Caco-2 (cell line): ENCODE measurements at regions not wholly inside any gene's neighbourhood (a gene's known extent, or its start where the extent isn't known, plus 50 kb on each side); places are given as distances from the start of the nearest gene placed in this dataset.

Experiments
- BruUV-seq: library from RNA; stranded (reverse); fragments of 400-500 nt; replicated peaks from 2 replicates; lab custom pipeline; 2021; lab: Mats Ljungman, UMichigan
- CTCF ChIA-PET: fragments of 300-600 bp; sonication (Branson Sonifier 250); formaldehyde crosslinking; loops from one replicate; lab custom pipeline; 2022; ENCODE audit warnings: antibody characterized with exemption; lab: Charles Lee
- POLR2A ChIA-PET: fragments of 300-600 bp; sonication (Branson Sonifier 250); formaldehyde crosslinking; loops from one replicate; lab custom pipeline; 2022; ENCODE audit warnings: antibody characterized with exemption; lab: Charles Lee
- DNase-seq, 2 experiments: peaks; one replicate each; pipeline versions ENCODE4 v3.0.0 to v3.0.0-alpha.2; 2020 to 2022
- H3K27me3 ChIP-seq: replicated peaks from 2 replicates; pipeline ENCODE4 v1.6.0; 2011; ENCODE audit warnings: low read length; ENCODE audit not compliant: control insufficient read depth, insufficient read depth
- H3K36me3 ChIP-seq: 2 replicates; pipeline ENCODE4 v1.5.1; 2011; ENCODE audit warnings: low read length; ENCODE audit not compliant: control insufficient read depth, insufficient read depth
- H3K4me1 ChIP-seq: fragments of 250-450 bp; sonication (Bioruptor Pico); 2 replicates; pipeline ENCODE4 v1.5.1; 2020; ENCODE audit warnings: mild to moderate bottlenecking
- H3K4me3 ChIP-seq: 2 replicates; pipeline ENCODE4 v1.5.1; 2011; ENCODE audit warnings: low read depth, mild to moderate bottlenecking, control low read depth, low read length
- H3K9me3 ChIP-seq: fragments of 250-450 bp; sonication (Bioruptor Pico); 2 replicates; pipeline ENCODE4 v1.5.1; 2020; ENCODE audit warnings: mild to moderate bottlenecking, moderate library complexity
- H3K27ac Mint-ChIP-seq: one replicate; pipeline ENCODE4 v1.8.0; 2022; ENCODE audit warnings: mixed read lengths; ENCODE audit not compliant: unreplicated experiment
- H3K27me3 Mint-ChIP-seq: one replicate; pipeline ENCODE4 v1.8.0; 2022; ENCODE audit warnings: mixed read lengths; ENCODE audit not compliant: insufficient read depth, unreplicated experiment
- H3K36me3 Mint-ChIP-seq: one replicate; pipeline ENCODE4 v1.8.0; 2022; ENCODE audit warnings: mild to moderate bottlenecking, mixed read lengths; ENCODE audit not compliant: insufficient read depth, unreplicated experiment
- H3K4me1 Mint-ChIP-seq: one replicate; pipeline ENCODE4 v1.8.0; 2022; ENCODE audit warnings: low read depth, mixed read lengths; ENCODE audit not compliant: unreplicated experiment
- H3K4me3 Mint-ChIP-seq: one replicate; pipeline ENCODE4 v1.8.0; 2022; ENCODE audit warnings: mild to moderate bottlenecking, moderate library complexity, mixed read lengths; ENCODE audit not compliant: unreplicated experiment
- H3K9me3 Mint-ChIP-seq: one replicate; pipeline ENCODE4 v1.8.0; 2022; ENCODE audit warnings: mixed read lengths; ENCODE audit not compliant: unreplicated experiment
- CTCF ChIP-seq, 2 experiments: fragments of 200-600 bp in 1 of 2; IDR thresholded peaks; 1 replicate in 1 of 2; 2 replicates in 1 of 2; pipeline versions ENCODE4 v1.5.1 to v1.8.0; 2011 to 2022; ENCODE audit warnings: antibody characterized with exemption in 1 of 2, control low read depth in 1 of 2, inconsistent platforms in 1 of 2, low read depth in 1 of 2, low read length in 1 of 2, mild to moderate bottlenecking in 1 of 2, moderate library complexity in 1 of 2; ENCODE audit not compliant: insufficient read depth in 1 of 2, severe bottlenecking in 1 of 2, unreplicated experiment in 1 of 2
- intact Hi-C: fragments of 100-400 bp; cut with micrococcal nuclease; formaldehyde crosslinking; loops from one replicate; pipeline ENCODE4 v1.10.0; 2022; ENCODE audit not compliant: unreplicated experiment

- Mint-ChIP-seq H3K9me3 (peaks cover 43% of the 10 kb centered on the region), H3K27me3 (no peaks in the 10 kb centered on the region), H3K4me3 (no peak overlapping the region), H3K27ac (no peak overlapping the region), H3K36me3 (peaks cover 6% of the 10 kb centered on the region), H3K4me1 (no peaks in the 10 kb centered on the region)
- intact Hi-C loops = no loop called here
- H3K27me3 ChIP-seq = no peaks in the 10 kb centered on the region
- no peaks in the 10 kb centered on the region for H3K36me3 ChIP-seq
- no peak for DNase-seq
- no peak for TF ChIP-seq CTCF (IDR thresholded peaks at IDR 0.05; ENCODE audit: insufficient read depth in 1 of 2, low read depth in 1 of 2, low read length in 1 of 2, severe bottlenecking in 1 of 2, unreplicated experiment in 1 of 2)
- POLR2A ChIA-PET = no interaction called here
- H3K9me3 ChIP-seq = peaks cover 13% of the 10 kb centered on the region; the same call in 1 of the 2 replicates
- H3K4me3 ChIP-seq = no peak overlapping the region
- CTCF ChIA-PET = no interaction called here
- no peaks in the 10 kb centered on the region for H3K4me1 ChIP-seq
- no TSS peak for BruUV-seq
Measured at GRCh38 chr13:64810750-64811149, 2419.4 kb downstream of the PCDH9 start.

GRCh38 chr13:64808704-64809103 lies 2421.4 kb downstream of the PCDH9 start:
- Histone ChIP-seq H3K27me3 (no peaks in the 10 kb centered on the region), H3K4me3 (no peak overlapping the region), H3K4me1 (no peaks in the 10 kb centered on the region), H3K9me3 (peaks cover 13% of the 10 kb centered on the region; the same call in 1 of the 2 replicates), H3K36me3 (no peaks in the 10 kb centered on the region)
- peaks cover 43% of the 10 kb centered on the region for H3K9me3 Mint-ChIP-seq
- peaks cover 6% of the 10 kb centered on the region for H3K36me3 Mint-ChIP-seq
- no TSS peak for BruUV-seq
- no peaks in the 10 kb centered on the region for H3K27me3 Mint-ChIP-seq
- intact Hi-C loops = no loop called here
- ChIA-PET POLR2A (no interaction called here), CTCF (no interaction called here)
- H3K4me1 Mint-ChIP-seq = no peaks in the 10 kb centered on the region
- H3K4me3 Mint-ChIP-seq = no peak overlapping the region
- TF ChIP-seq CTCF (IDR thresholded peaks at IDR 0.05; ENCODE audit: insufficient read depth in 1 of 2, low read depth in 1 of 2, low read length in 1 of 2, severe bottlenecking in 1 of 2, unreplicated experiment in 1 of 2) = no peak
- no peak for DNase-seq
- H3K27ac Mint-ChIP-seq = no peak overlapping the region

- no peaks in the 10 kb centered on the region for H3K4me1 Mint-ChIP-seq
- Histone ChIP-seq H3K4me1 (no peaks in the 10 kb centered on the region), H3K36me3 (no peaks in the 10 kb centered on the region), H3K4me3 (no peak overlapping the region), H3K9me3 (no peaks in the 10 kb centered on the region), H3K27me3 (no peaks in the 10 kb centered on the region)
- H3K36me3 Mint-ChIP-seq = no peaks in the 10 kb centered on the region
- no peak overlapping the region for H3K4me3 Mint-ChIP-seq
- intact Hi-C loops = no loop called here
- no peak for DNase-seq
- peaks cover 1% of the 10 kb centered on the region for H3K9me3 Mint-ChIP-seq
- TF ChIP-seq CTCF (IDR thresholded peaks at IDR 0.05; ENCODE audit: insufficient read depth in 1 of 2, low read depth in 1 of 2, low read length in 1 of 2, severe bottlenecking in 1 of 2, unreplicated experiment in 1 of 2) = no peak
- BruUV-seq = no TSS peak
- no peak overlapping the region for H3K27ac Mint-ChIP-seq
- ChIA-PET CTCF (no interaction called here), POLR2A (no interaction called here)
- no peaks in the 10 kb centered on the region for H3K27me3 Mint-ChIP-seq
Measured at GRCh38 chr13:64801768-64802167, 2428.4 kb downstream of the PCDH9 start.
